NCI-H82 treated with DMSO at 0.1 percent for 48 hours (cell line): ENCODE measurements at regions not wholly inside any gene's neighbourhood (a gene's known extent, or its start where the extent isn't known, plus 50 kb on each side); places are given as distances from the start of the nearest gene placed in this dataset.

Experiments
- DNase-seq: peaks from one replicate; lab custom pipeline; 2025; ENCODE audit not compliant: unreplicated experiment; lab: John Stamatoyannopoulos, UW

GRCh38 chr11:95494856-95495255 is 263.9 kb upstream of the SESN3 start:
- DNase-seq: no peak

- no peak for DNase-seq
Observed at GRCh38 chr11:95494167-95494566, 263.2 kb upstream of the SESN3 start.

GRCh38 chr11:95490625-95491024 is 259.6 kb upstream of the SESN3 start:
- no peak for DNase-seq

- no peak for DNase-seq
Observed at GRCh38 chr11:95487938-95488337, 256.9 kb upstream of the SESN3 start.

GRCh38 chr11:95487391-95487790 is 256.4 kb upstream of the SESN3 start:
- DNase-seq: no peak

GRCh38 chr11:95486979-95487378 is 256.0 kb upstream of the SESN3 start:
- DNase-seq: no peak

- DNase-seq: no peak
Observed at GRCh38 chr11:95486466-95486865, 255.5 kb upstream of the SESN3 start.

GRCh38 chr11:95485115-95485900 is 254.3 kb upstream of the SESN3 start:
- DNase-seq: no peak

- no peak for DNase-seq
Observed at GRCh38 chr11:95483339-95483738, 252.3 kb upstream of the SESN3 start.

- no peak for DNase-seq
Observed at GRCh38 chr11:95478003-95478402, 247.0 kb upstream of the SESN3 start.

GRCh38 chr11:95469258-95469657 is 238.3 kb upstream of the SESN3 start:
- DNase-seq: no peak

GRCh38 chr11:95466416-95466815 is 235.4 kb upstream of the SESN3 start:
- DNase-seq: no peak

- no peak for DNase-seq
Observed at GRCh38 chr11:95465887-95466286, 234.9 kb upstream of the SESN3 start.

GRCh38 chr11:95461858-95462257 is 230.9 kb upstream of the SESN3 start:
- DNase-seq: no peak

- DNase-seq: no peak
Observed at GRCh38 chr11:95461348-95461747, 230.3 kb upstream of the SESN3 start.

GRCh38 chr11:95459291-95460042 is 228.5 kb upstream of the SESN3 start:
- DNase-seq: no peak

GRCh38 chr11:95456714-95457491 is 225.9 kb upstream of the SESN3 start:
- DNase-seq: no peak

- no peak for DNase-seq
Observed at GRCh38 chr11:95455228-95455970, 224.4 kb upstream of the SESN3 start.

GRCh38 chr11:95453616-95454171 is 222.7 kb upstream of the SESN3 start:
- DNase-seq: no peak

- DNase-seq: no peak
Observed at GRCh38 chr11:95451682-95452081, 220.7 kb upstream of the SESN3 start.

- no peak for DNase-seq
Observed at GRCh38 chr11:95451261-95451660, 220.3 kb upstream of the SESN3 start.
